Esophagus (tissue), 2 donors: ENCODE measurements at regions not wholly inside any gene's neighbourhood (a gene's known extent, or its start where the extent isn't known, plus 50 kb on each side); places are given as distances from the start of the nearest gene placed in this dataset.

Experiments used
- H3K27ac ChIP-seq, 2 donors: one replicate each; pipeline ENCODE4 v1.5.1; 2013; ENCODE audit warnings: low read depth in 2 of 2, mild to moderate bottlenecking in 2 of 2, inconsistent platforms in 1 of 2, low read length in 1 of 2, moderate library complexity in 1 of 2
- H3K27me3 ChIP-seq, 2 donors: one replicate each; pipeline ENCODE4 v1.6.1; 2013; ENCODE audit warnings: low read length in 2 of 2, control low read depth in 1 of 2, mild to moderate bottlenecking in 1 of 2; ENCODE audit not compliant: insufficient read depth in 2 of 2, control insufficient read depth in 1 of 2
- H3K36me3 ChIP-seq, 2 donors: one replicate each; pipeline ENCODE4 v1.6.1; 2013; ENCODE audit warnings: low read length in 1 of 2; ENCODE audit not compliant: control insufficient read depth in 2 of 2, insufficient read depth in 2 of 2
- H3K4me1 ChIP-seq, 2 donors: one replicate each; pipeline ENCODE4 v1.6.1; 2013; ENCODE audit warnings: low read length in 1 of 2; ENCODE audit not compliant: control insufficient read depth in 2 of 2, insufficient read depth in 2 of 2
- H3K4me3 ChIP-seq, 2 donors: one replicate each; pipeline ENCODE4 v1.5.1; 2013; ENCODE audit warnings: low read length in 2 of 2, mild to moderate bottlenecking in 2 of 2, low read depth in 1 of 2, moderate library complexity in 1 of 2
- H3K9me3 ChIP-seq, 2 donors: one replicate each; pipeline ENCODE4 v1.6.1; 2013; ENCODE audit warnings: mild to moderate bottlenecking in 2 of 2, low read depth in 1 of 2, low read length in 1 of 2, moderate library complexity in 1 of 2; ENCODE audit not compliant: control insufficient read depth in 2 of 2, insufficient read depth in 1 of 2
- WGBS, 2 donors: extraction: QIAGEN DNeasy Blood & Tissue Kit; methylation state at CpG; one replicate each; pipeline ENCODE4 v1.1.7; 2013; 5-methylcytosine and 5-hydroxymethylcytosine counted together
- donor health status: healthy with polysubstance abuse.
- donor health status: Bipolar disorder and iron deficiency.

DNA sequence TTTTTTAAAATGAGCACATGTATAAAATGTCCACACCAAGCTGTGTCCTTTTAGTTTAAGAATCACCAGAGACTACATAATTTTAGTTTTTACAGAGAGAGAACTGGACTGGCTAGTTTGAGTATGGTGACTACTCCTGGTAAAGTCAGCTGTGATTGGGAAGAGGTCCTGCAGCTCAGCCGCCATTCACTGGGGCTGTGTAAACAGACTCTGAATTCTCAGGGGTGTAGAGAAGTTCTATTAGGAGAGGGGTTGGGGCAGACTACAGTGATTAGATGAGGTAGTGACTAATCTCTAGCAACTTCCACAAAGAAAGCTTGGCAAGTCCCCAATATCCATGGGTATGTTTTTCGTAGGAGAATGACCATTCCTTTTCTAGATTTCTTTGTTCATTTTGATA is 341.2 kb upstream of the MAP3K7 start:
- no peak overlapping the region for H3K27ac ChIP-seq
- H3K9me3 ChIP-seq = no peaks in the 10 kb centered on the region
- 65 to 79% methylated on average over 2 of the region's 2 CpGs for WGBS, 2 donors
- H3K36me3 ChIP-seq = no peaks in the 10 kb centered on the region
- no peak overlapping the region for H3K4me3 ChIP-seq
- peaks cover 0 to 2% of the 10 kb centered on the region in 2 donors for H3K4me1 ChIP-seq
- no peaks in the 10 kb centered on the region for H3K27me3 ChIP-seq

DNA sequence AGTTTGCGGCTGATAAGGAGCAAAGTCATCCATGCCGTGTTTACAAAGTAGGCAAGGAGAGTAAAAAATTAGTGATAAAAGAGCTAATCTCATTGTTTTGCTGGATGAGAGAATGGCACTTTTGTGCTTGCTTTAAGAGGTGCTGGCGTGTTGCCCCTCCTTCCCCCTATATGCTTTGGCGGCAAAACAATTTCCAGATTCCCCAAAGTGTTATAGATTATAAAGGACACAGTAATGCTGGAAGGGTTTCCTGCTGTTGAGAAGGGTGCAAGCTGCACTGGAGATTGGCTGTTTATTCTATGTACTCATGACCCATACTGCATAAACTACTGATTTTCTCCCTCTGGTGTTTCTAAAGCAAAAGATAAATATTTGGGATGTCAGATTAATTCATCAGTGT is 338.9 kb upstream of the MAP3K7 start:
- Histone ChIP-seq H3K4me3 (no peak overlapping the region), H3K27ac (no peak overlapping the region), H3K9me3 (no peaks in the 10 kb centered on the region), H3K27me3 (no peaks in the 10 kb centered on the region), H3K36me3 (no peaks in the 10 kb centered on the region), H3K4me1 (no peaks in the 10 kb centered on the region)
- WGBS, 2 donors = 56 to 69% methylated on average over 4 of the region's 4 CpGs

DNA sequence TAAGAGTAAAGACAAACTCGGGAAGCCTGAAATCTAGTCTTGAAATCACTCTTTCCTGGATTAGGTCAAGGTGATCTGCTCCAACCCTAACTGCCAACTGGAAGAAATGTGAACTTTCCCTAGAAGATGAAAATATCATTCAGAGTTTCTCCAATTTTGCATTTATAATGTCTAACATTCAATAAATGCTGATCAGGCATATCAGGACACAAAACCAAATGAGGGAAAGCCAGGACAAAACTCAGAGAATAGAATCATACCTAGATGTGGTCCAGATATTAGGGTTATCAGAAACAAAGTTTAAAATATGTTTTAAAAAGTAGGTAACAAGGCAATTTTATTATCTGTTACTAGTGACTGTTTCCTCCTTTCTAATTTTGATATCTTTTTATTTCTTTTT is 335.5 kb upstream of the MAP3K7 start:
- Histone ChIP-seq H3K27me3 (no peaks in the 10 kb centered on the region), H3K36me3 (no peaks in the 10 kb centered on the region), H3K9me3 (no peaks in the 10 kb centered on the region), H3K4me3 (no peak overlapping the region), H3K27ac (no peak overlapping the region), H3K4me1 (no peaks in the 10 kb centered on the region)
- 80 to 94% methylated on average over 1 of the region's 1 CpG for WGBS, 2 donors

DNA sequence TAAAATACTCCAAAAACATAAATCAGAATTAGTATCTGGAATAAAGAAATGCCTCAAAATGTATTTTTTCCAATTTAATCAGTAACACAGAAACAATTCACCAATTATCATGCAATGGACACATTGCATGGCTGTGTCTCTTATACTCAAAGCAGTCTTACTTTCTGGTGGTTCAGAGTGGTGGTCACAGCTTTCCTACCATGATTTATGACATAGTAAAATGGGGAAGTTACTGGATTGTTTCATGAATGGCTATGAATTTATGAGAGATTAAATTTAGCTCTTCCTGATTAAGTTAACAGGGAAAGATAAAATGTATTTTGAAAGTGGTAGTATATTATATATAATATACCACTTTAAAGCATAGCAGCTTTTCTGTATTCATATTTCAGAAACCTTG is 331.5 kb upstream of the MAP3K7 start:
- H3K9me3 ChIP-seq = peaks cover 0 to 4% of the 10 kb centered on the region in 2 donors
- H3K4me3 ChIP-seq = no peak overlapping the region
- H3K36me3 ChIP-seq = no peaks in the 10 kb centered on the region
- no peaks in the 10 kb centered on the region for H3K27me3 ChIP-seq
- no peak overlapping the region for H3K27ac ChIP-seq
- no peaks in the 10 kb centered on the region for H3K4me1 ChIP-seq

DNA sequence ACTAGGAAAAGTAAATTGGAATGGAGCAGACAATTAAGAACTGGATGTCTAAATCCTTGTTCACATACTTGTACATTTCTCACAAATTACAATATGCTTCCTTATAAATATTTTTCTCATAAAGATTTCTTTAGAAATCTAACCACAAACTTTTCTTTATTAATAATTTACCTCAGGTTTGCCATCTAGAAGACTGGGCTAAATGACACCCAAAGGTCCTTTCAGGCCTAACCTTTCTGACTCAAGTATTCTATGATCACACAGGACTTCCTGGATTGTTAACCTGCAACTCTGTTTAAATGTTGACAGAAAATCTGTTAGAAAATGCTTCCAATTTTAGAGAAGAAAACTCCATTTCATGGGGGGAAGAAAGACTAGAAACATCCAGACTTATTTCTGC is 330.5 kb upstream of the MAP3K7 start:
- Histone ChIP-seq H3K27ac (no peak overlapping the region), H3K4me1 (no peaks in the 10 kb centered on the region), H3K27me3 (no peaks in the 10 kb centered on the region), H3K4me3 (no peak overlapping the region), H3K36me3 (no peaks in the 10 kb centered on the region), H3K9me3 (peaks cover 0 to 4% of the 10 kb centered on the region in 2 donors)

DNA sequence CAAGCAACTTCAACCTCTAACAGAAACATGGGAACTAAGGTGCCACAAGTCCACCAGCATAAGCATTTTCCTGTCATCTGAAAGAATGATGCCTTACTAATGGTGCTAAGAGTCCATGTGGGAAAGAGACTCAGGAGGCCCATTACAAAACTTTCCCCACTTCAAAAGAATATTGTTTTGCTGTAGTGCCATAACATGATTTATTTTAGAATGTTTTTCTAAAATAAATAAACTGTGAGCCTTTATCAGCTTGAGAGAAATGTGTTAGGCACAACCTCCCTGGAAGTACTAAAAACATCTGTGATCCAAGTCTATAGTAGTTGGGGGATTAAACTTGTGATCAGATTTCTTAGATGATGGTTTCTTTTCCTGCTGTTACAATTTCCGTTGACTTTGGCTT is 330.1 kb upstream of the MAP3K7 start:
- Histone ChIP-seq H3K4me3 (no peak overlapping the region), H3K27ac (no peak overlapping the region), H3K4me1 (no peaks in the 10 kb centered on the region), H3K36me3 (no peaks in the 10 kb centered on the region), H3K27me3 (no peaks in the 10 kb centered on the region), H3K9me3 (peaks cover 0 to 4% of the 10 kb centered on the region in 2 donors)
- 53 to 54% methylated on average over 1 of the region's 1 CpG for WGBS, 2 donors

DNA sequence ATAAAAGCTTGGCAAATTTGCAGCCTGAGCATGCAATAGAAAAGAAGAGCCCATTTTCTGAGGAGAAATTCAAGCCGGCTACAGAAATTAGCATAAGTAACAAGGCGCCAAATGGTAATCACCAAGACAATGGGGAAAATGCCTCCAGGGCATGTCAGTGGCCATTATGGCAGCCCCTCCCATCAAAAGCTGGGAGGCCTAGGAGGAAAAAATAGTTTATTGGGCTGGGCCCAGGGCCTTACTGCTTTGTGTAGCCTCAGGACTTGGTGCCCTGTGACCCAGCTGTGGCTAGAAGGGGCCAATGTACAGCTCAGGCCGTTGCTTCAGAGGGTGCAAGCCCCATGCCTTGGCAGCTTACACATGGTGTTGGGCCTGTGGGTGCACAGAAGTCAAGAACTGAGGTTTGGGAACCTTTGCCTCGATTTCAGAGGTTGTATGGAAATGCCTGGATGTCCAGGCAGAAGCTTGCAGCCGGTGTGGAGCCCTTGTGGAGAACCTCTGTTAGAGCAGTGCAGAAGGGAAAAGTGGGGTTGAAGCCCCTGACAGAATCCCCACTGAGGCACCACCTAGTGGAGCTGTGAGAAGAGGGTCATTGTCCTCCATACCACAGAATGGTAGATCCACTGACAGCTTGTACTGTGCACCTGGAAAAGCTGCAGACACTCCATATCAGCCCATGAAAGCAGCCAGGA is 328.5 kb upstream of the MAP3K7 start:
- Histone ChIP-seq H3K4me1 (no peaks in the 10 kb centered on the region), H3K27me3 (no peaks in the 10 kb centered on the region), H3K4me3 (no peak overlapping the region), H3K27ac (no peak overlapping the region), H3K9me3 (peaks cover 0 to 4% of the 10 kb centered on the region in 2 donors), H3K36me3 (no peaks in the 10 kb centered on the region)
- 69 to 82% methylated on average over 5 of the region's 5 CpGs for WGBS, 2 donors

DNA sequence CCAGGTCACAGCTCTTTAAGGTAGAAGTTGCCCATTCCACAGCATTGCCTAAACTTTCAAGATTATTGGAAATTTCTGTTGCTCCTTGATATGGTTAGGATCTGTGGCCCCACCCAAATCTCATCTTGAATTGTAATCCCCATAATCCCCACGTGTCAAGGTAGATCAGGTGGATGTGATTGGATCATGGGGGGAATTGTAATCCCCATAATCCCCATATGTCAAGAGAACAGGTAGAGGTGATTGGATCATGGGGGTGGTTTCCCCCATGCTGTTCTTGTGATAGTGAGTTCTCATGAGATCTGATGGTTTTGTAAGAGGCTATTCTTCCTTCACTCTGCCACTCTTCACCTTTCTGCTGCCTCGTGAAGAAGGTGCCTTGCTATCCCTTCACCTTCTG is 327.4 kb upstream of the MAP3K7 start:
- whole genome bisulfite sequencing, 2 donors = 67 to 70% methylated on average over 2 of the region's 2 CpGs
- H3K4me3 ChIP-seq = no peak overlapping the region
- H3K9me3 ChIP-seq = peaks cover 0 to 4% of the 10 kb centered on the region in 2 donors
- no peaks in the 10 kb centered on the region for H3K4me1 ChIP-seq
- no peak overlapping the region for H3K27ac ChIP-seq
- no peaks in the 10 kb centered on the region for H3K36me3 ChIP-seq
- no peaks in the 10 kb centered on the region for H3K27me3 ChIP-seq

DNA sequence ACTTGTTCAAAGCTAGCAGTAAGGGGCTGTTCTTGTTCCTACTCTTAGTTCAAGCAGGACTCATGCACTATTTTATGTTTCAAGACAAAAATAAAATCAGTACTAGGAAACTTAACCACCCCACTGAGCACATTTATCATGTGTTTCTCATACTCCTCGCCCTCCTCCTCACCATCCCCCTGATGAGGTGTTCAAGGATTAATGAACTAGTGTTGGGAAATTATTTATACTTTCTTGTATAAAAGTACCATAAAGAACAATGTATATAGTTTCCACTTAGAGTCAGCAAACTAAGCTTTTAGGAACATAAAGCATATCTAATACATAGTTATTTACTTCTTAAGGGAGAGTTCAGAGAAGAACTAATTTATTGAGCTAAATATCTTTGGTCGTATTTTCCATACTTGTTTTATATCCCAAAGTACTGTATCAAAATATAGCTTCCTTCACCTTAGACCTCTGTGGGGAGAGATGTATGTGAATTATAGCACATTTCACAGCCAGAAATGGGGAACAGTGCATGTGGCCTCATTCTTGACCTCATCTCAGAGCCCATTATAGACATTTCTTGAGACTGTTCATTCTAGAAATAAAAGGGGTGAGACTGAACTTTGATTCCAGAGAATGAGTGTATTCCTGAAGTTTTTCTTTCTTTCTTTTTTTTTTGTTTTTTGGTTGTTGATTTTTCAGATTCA is 326.5 kb upstream of the MAP3K7 start:
- 69 to 76% methylated on average over 2 of the region's 2 CpGs for WGBS, 2 donors
- no peak overlapping the region for H3K4me3 ChIP-seq
- no peaks in the 10 kb centered on the region for H3K36me3 ChIP-seq
- H3K9me3 ChIP-seq = peaks cover 0 to 4% of the 10 kb centered on the region in 2 donors
- no peak overlapping the region for H3K27ac ChIP-seq
- H3K4me1 ChIP-seq = no peaks in the 10 kb centered on the region
- no peaks in the 10 kb centered on the region for H3K27me3 ChIP-seq

DNA sequence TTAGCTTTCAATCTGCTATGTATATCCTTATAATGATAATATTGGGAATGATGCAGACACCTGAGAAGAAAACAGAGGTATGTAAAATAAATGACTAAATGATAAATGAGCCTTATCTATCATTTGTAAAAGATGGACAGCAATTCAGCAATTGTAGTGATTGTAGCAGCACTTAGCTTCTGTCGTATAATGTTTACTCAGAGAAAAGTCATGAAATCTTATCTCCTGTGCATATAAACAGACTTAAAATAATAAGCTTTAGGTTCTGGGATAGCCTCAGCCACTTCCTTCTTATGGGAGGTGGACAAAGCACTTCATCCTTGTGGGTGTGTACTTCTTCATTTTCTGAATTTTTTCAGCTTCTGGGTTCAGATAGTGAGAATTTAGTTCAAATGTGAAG is 324.8 kb upstream of the MAP3K7 start:
- Histone ChIP-seq H3K9me3 (peaks cover 0 to 4% of the 10 kb centered on the region in 2 donors), H3K27ac (no peak overlapping the region), H3K27me3 (no peaks in the 10 kb centered on the region), H3K36me3 (no peaks in the 10 kb centered on the region), H3K4me1 (no peaks in the 10 kb centered on the region), H3K4me3 (no peak overlapping the region)
- WGBS, 2 donors = 37 to 67% methylated on average over 1 of the region's 1 CpG
